ENCODE measurements at regions not wholly inside any gene's neighbourhood (a gene's known extent, or its start where the extent isn't known, plus 50 kb on each side); places are given as distances from the start of the nearest gene placed in this dataset.

GRCh38 chr5:4082966-4083564 lies 487.4 kb downstream of the IRX1 start:
- no peak for DNase-seq

- DNase-seq = no peak
Observed at GRCh38 chr5:4083591-4084337, 488.1 kb downstream of the IRX1 start.

DNA sequence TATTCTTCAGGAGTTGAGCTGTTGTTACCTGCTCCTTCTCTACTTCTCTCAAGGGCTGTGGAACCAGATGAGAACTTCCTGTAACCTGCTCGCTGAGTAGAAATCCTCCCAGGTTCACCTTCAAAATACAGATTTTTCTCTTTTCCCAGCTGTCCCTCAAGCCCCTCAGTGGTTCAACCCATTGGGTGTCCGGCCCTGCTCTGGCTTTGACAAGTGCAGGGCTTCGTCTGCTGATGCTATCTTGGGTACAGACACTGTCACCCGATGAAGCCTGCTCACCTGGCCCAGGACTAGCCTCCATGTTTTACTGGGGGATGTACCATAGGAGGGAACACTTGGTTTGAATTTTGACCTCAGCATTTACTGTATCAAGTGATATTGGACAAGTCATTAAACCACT lies 490.4 kb downstream of the IRX1 start:
- DNase-seq = no peak

- no peak for DNase-seq
Observed at GRCh38 chr5:4087110-4087509, 491.5 kb downstream of the IRX1 start.

- no peak for DNase-seq
Observed at GRCh38 chr5:4089087-4089486, 493.5 kb downstream of the IRX1 start.

DNA sequence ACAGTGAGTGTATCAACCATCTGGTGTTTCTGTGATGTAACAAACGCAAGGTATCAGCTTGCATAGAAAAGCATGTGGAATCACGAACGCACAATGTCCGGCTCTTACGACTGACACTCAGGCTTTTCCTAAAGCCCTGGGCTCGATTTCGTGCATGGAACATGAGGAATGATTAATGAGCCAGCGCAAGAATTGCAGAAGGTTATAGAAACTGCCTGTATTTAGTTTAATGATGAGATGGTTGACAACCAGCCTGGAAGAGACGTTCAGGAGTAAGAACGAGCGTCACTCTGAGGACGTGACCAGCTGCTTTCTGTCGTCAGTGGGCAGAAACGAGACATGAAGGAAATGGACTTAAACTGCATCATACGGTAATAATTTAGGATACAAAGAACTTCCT lies 497.6 kb downstream of the IRX1 start:
- no peak for DNase-seq

GRCh38 chr5:4093970-4094369 lies 498.3 kb downstream of the IRX1 start:
- no peak for DNase-seq

DNA sequence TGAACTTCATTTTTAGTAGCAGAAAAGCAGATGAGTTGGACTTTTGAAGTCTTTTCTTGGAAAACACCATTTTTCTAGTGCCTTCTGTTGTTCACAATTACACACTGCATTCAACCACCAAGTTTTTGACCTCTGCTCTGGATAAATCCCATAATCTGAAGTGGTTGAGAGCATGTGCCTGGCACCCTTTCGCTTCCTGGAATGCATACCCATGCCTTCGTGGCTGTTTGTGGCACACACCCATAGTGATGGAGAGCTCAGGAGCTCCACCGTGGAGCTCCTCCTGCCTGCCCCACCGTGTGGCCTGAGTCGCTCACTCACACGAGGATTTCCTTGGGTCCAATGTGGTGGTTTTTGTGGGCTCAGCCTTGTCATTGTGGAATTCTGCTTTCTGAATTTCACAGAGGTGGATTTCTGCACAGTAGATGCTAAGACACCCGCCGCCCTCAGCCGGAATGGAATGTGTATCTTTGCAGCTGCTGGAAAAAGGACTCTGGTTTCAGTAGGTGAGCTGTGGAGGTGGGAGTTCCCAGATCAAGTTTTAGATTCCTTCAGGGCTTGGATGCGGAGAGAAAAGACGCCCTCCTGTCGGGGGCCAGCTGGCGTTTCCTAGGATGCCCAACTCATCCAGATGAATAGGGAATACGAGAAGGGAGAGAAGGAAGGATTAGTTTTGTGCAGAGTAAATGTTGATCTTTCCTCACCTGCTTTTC lies 500.4 kb downstream of the IRX1 start:
- no peak for DNase-seq

DNA sequence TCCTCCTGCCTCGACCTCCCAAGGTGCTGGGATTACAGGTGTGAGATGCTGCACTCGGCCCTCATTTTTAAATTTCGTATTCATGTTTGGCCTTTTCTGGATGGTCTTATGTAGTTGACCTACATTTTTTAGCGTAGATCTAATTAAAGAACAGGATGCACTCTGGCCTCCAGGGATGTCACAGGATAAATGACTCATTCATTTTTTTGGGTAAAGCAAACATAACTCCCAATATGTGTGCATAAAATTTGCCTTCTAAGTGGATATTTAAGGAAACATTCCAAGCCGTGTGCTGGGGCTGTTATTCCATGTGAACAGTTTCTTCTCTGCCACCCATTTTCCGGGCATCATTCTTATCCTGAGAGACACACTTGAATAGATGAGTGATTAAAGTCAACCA lies 501.6 kb downstream of the IRX1 start:
- no peak for DNase-seq

DNA sequence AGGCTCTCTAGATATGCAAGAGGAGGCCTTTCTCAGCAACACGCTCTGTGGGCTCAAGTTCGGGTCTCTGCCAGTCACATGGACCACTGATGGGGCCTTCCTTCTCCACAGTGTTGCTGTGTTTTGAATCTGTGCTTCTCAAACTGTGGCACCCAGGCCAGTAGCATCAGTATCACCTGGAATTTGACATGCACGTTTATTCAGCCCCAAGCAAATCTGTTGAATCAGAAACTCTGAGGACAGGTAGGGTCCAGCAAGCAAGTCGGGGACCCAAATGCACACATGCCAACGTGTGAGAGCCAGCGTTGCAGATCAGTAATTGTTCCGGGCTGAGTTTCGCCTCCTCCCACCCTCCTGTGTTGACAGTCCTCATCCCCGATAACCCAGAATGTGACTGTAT lies 502.6 kb downstream of the IRX1 start:
- no peak for DNase-seq

- DNase-seq = no peak
Observed at GRCh38 chr5:4099386-4099785, 503.8 kb downstream of the IRX1 start.

DNA sequence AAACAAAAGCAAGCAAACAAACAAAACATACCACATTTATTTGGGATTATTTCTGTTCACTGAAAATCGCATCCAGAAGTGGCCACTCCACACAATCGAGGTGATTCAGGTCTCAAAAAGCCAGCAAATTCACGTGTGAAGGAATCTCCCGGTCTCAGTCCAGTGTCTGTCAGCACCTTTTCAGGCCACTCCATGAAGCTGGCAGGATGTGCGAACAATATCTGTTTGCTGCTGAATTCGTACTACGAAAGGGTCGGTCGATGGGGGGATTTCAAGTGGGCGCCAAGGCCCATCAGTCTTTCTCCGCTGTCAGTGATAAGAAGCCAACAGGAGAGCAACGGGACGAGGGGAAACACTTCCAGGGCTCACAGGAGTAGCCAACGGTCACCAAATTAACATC lies 505.1 kb downstream of the IRX1 start:
- no peak for DNase-seq

DNA sequence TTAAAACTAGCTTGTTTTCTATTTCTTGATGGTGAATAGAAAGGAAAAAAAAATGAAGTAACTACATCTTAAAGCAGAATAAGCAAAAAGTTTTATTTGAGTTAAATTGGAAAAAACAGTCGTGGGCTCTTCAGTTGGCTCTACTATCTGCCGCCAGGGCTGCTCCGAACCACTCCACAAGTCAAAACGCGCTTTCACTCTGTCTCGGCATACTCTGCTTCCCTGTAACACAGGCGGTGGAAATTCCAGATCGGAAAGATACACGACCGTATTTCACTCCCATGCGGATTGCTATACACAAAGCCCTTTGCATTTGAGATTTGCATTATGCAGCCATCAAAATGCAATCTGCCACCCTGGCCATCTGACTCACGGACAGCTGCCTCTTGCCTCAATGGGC lies 505.6 kb downstream of the IRX1 start:
- no peak for DNase-seq

GRCh38 chr5:4104831-4105597 lies 509.4 kb downstream of the IRX1 start:
- DNase-seq = no peak

DNA sequence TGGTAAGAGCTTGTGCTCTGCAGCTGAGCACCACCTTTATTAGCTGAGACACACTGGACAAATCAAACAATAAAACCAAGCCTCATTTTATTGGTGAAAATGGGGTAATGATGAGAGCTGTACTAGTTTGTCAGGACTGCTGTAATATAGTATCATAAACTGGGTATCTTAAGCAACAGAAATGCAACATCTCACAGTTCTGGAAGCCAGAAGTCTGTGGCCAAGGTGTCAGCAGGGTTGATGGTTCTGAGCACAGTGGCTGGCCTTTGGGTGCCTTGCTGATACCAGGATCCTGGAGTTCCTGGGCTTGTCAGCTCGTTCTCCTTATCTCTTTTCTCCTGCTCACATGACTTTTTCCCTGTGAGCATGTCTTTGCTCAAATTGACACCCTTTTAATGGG lies 513.1 kb downstream of the IRX1 start:
- no peak for DNase-seq

- no peak for DNase-seq
Observed at GRCh38 chr5:4113426-4113825, 517.8 kb downstream of the IRX1 start.

- DNase-seq = no peak
Observed at GRCh38 chr5:4113905-4114304, 518.3 kb downstream of the IRX1 start.

- DNase-seq = no peak
Observed at GRCh38 chr5:4114452-4114851, 518.8 kb downstream of the IRX1 start.

DNA sequence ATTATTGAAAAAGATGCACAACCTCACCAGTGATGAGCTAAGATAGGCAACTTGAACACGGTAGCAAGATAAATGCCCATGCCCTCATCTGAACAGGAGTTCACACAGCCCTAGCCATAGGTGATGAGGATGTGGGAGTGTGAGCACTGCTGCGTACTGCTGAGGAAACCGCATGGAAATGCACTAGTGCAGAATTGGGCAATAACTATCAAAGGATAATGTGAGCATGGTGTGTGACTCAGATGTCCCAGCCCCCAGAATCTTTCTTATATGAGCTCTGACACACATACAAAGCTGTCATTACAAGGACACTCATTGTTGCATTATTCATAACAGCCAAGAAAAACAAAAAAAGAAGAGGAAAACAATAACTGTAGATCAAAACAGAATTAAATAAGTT lies 521.2 kb downstream of the IRX1 start:
- DNase-seq = no peak

GRCh38 chr5:4124221-4124970 lies 528.8 kb downstream of the IRX1 start:
- DNase-seq = no peak

DNA sequence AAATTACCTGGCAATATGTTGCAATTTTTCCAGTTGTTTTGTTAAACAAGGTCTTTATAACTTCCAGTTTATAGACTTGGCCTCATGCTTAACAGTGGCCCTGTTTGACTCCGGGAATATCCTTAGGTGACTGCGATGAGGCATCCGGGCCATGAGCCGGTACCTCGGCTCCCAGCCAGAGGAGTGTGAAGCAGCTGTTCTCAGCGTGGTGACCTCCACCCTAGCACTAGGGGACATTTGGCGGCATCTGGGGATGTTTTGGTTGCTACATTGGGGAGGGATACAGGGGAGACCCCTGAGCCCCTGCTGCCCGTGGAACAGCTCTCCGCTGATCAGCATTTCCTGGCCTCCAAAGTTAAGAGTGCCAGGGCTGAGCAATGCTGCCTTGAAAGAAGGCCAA lies 533.4 kb downstream of the IRX1 start:
- no peak for DNase-seq

- DNase-seq = no peak
Observed at GRCh38 chr5:4129523-4129922, 533.9 kb downstream of the IRX1 start.

- DNase-seq = no peak
Observed at GRCh38 chr5:4130819-4131218, 535.2 kb downstream of the IRX1 start.
